ENCODE measurements at regions not wholly inside any gene's neighbourhood (a gene's known extent, or its start where the extent isn't known, plus 50 kb on each side); places are given as distances from the start of the nearest gene placed in this dataset.

GRCh38 chr7:89771003-89771636 is 383.1 kb upstream of the STEAP1 start:
- CTCF ChIA-PET = no interaction called here
- TF ChIP-seq, protein P1, sequence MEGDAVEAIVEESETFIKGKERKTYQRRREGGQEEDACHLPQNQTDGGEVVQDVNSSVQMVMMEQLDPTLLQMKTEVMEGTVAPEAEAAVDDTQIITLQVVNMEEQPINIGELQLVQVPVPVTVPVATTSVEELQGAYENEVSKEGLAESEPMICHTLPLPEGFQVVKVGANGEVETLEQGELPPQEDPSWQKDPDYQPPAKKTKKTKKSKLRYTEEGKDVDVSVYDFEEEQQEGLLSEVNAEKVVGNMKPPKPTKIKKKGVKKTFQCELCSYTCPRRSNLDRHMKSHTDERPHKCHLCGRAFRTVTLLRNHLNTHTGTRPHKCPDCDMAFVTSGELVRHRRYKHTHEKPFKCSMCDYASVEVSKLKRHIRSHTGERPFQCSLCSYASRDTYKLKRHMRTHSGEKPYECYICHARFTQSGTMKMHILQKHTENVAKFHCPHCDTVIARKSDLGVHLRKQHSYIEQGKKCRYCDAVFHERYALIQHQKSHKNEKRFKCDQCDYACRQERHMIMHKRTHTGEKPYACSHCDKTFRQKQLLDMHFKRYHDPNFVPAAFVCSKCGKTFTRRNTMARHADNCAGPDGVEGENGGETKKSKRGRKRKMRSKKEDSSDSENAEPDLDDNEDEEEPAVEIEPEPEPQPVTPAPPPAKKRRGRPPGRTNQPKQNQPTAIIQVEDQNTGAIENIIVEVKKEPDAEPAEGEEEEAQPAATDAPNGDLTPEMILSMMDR (IDR thresholded peaks at IDR 0.05; ENCODE audit: insufficient read depth, low read depth, low read length) = no peak
- H3K36me3 ChIP-seq (ENCODE audit: control insufficient read depth, insufficient read depth, low read length) = no peaks in the 10 kb centered on the region
- no peak for DNase-seq (ENCODE audit: low read depth)
- no peak overlapping the region for H3K4me3 ChIP-seq (ENCODE audit: low read depth, low read length)
- no peaks in the 10 kb centered on the region for H3K27me3 ChIP-seq (ENCODE audit: control insufficient read depth, insufficient read depth, low read length)
- POLR2A ChIA-PET = no interaction called here

- DNase-seq (ENCODE audit: low read depth) = no peak
- H3K4me3 ChIP-seq (ENCODE audit: low read depth, low read length) = no peak overlapping the region
- ChIA-PET POLR2A (no interaction called here), CTCF (no interaction called here)
- H3K36me3 ChIP-seq (ENCODE audit: control insufficient read depth, insufficient read depth, low read length) = no peaks in the 10 kb centered on the region
- H3K27me3 ChIP-seq (ENCODE audit: control insufficient read depth, insufficient read depth, low read length) = no peaks in the 10 kb centered on the region
- TF ChIP-seq, protein P1 (IDR thresholded peaks at IDR 0.05; ENCODE audit: insufficient read depth, low read depth, low read length) = no peak
These were observed 382.0 kb upstream of the STEAP1 start for GRCh38 chr7:89772276-89772675.

DNA sequence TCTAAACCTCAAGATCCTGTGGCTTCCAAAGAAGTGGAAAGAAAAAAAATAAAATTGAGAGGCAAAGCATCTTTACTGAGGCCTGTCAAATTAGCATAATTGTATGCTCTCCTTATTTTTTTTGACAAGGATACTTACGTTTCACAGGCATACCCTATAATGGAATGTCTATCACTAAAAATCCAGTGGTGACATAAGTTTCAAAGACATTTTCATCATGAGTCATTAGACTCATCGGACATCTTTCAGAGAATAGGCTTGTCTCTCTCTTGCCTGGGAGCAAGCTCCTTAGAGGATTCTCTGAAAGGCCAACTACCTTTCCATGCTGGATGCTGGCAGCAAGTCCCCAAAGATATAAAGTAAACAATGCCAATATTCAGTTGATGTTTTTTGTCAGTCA is 380.7 kb upstream of the STEAP1 start:
- H3K4me3 ChIP-seq (ENCODE audit: low read depth, low read length) = no peak overlapping the region
- CTCF ChIA-PET = no interaction called here
- H3K36me3 ChIP-seq (ENCODE audit: control insufficient read depth, insufficient read depth, low read length) = no peaks in the 10 kb centered on the region
- H3K27me3 ChIP-seq (ENCODE audit: control insufficient read depth, insufficient read depth, low read length) = no peaks in the 10 kb centered on the region
- DNase-seq (ENCODE audit: low read depth) = no peak
- TF ChIP-seq, protein P1 (IDR thresholded peaks at IDR 0.05; ENCODE audit: insufficient read depth, low read depth, low read length) = no peak
- POLR2A ChIA-PET = no interaction called here

DNA sequence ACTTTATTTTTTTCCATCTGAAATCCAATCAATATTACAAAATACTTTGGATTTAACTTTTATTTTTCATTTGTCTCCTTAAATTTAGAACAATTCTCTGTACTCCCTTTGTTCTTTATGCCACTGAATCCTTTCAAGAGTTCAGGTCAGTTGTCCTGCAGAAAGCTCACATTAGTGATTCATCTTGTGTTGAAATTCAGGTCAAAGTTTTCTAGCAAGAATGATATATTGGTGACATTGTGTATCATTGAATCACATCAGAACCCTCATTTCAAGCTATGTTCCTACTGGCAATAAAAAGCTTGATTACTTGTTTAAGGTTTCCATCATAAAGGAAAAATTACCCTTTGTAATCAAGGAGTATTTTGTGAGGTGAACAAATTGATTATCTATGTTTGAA is 378.8 kb upstream of the STEAP1 start:
- H3K27me3 ChIP-seq (ENCODE audit: control insufficient read depth, insufficient read depth, low read length) = no peaks in the 10 kb centered on the region
- TF ChIP-seq, protein P1 (IDR thresholded peaks at IDR 0.05; ENCODE audit: insufficient read depth, low read depth, low read length) = no peak
- no peak overlapping the region for H3K4me3 ChIP-seq (ENCODE audit: low read depth, low read length)
- CTCF ChIA-PET = no interaction called here
- POLR2A ChIA-PET = no interaction called here
- no peaks in the 10 kb centered on the region for H3K36me3 ChIP-seq (ENCODE audit: control insufficient read depth, insufficient read depth, low read length)
- DNase-seq (ENCODE audit: low read depth) = no peak

GRCh38 chr7:89776980-89777379 is 377.3 kb upstream of the STEAP1 start:
- no peak overlapping the region for H3K4me3 ChIP-seq (ENCODE audit: low read depth, low read length)
- DNase-seq (ENCODE audit: low read depth) = no peak
- CTCF ChIA-PET = no interaction called here
- H3K27me3 ChIP-seq (ENCODE audit: control insufficient read depth, insufficient read depth, low read length) = no peaks in the 10 kb centered on the region
- TF ChIP-seq, protein P1 (IDR thresholded peaks at IDR 0.05; ENCODE audit: insufficient read depth, low read depth, low read length) = no peak
- H3K36me3 ChIP-seq (ENCODE audit: control insufficient read depth, insufficient read depth, low read length) = no peaks in the 10 kb centered on the region
- POLR2A ChIA-PET = no interaction called here
